ENCODE measurements at regions not wholly inside any gene's neighbourhood (a gene's known extent, or its start where the extent isn't known, plus 50 kb on each side); places are given as distances from the start of the nearest gene placed in this dataset.

DNA sequence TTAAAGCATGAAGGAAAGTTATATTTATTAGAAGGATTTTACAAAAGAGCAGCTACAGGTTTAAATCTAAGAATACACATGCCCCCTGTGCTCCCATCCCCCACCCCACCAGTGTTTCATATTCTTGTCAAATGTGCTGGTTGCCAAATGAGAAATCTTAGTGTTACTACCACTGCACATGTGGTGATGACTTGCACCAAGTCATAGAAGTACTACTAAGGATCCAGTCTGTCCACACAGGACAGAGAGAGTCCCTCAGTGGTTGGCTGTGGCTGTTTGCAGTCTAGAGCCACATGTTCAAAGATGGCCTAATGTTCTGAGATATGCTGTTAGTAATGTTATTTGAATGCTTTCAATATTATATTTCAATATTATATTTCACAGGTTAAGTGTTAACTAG lies 268.8 kb downstream of the ADAMTS20 start:
- H3K27ac ChIP-seq (ENCODE audit: low read length, poor library complexity, severe bottlenecking): peak overlapping the region; percentile 23
- no peak overlapping the region for H3K4me2 ChIP-seq (ENCODE audit: low read length, poor library complexity, severe bottlenecking)
- H3K36me3 ChIP-seq (ENCODE audit: control insufficient read depth in 1 of 2, insufficient read depth in 2 of 2, low read depth in 1 of 2, low read length in 2 of 2): no peaks in the 10 kb centered on the region
- no peak overlapping the region for H2BK15ac ChIP-seq (ENCODE audit: low read depth, poor library complexity, severe bottlenecking)
- no peak overlapping the region for H3K23ac ChIP-seq (ENCODE audit: low read length in 2 of 2)
- peaks cover 2% of the 10 kb centered on the region for H3K79me1 ChIP-seq (replicated peaks; ENCODE audit: low read length, poor library complexity, severe bottlenecking)
- H2BK12ac ChIP-seq (ENCODE audit: low read length in 2 of 2): no peak overlapping the region
- H3K4me3 ChIP-seq (ENCODE audit: insufficient read depth in 1 of 2, low read depth in 1 of 2, low read length in 2 of 2): no peak overlapping the region
- H3K9me3 ChIP-seq (ENCODE audit: control insufficient read depth, low read length): no peaks in the 10 kb centered on the region
- no peak for DNase-seq
- no peak overlapping the region for H3K18ac ChIP-seq (ENCODE audit: low read depth in 1 of 2, low read length in 2 of 2)
- no peak overlapping the region for H4K91ac ChIP-seq (ENCODE audit: low read length)
- no peak overlapping the region for H2AFZ ChIP-seq (ENCODE audit: low read depth, low read length)
- H2BK5ac ChIP-seq (ENCODE audit: low read depth, low read length, poor library complexity, severe bottlenecking): no peak overlapping the region
- H2BK120ac ChIP-seq (ENCODE audit: low read depth, low read length): no peak overlapping the region
- no peak overlapping the region for H3K4ac ChIP-seq (ENCODE audit: low read depth in 1 of 2, low read length in 2 of 2)
- H3K4me1 ChIP-seq (ENCODE audit: control insufficient read depth, insufficient read depth, low read depth, low read length): peaks cover 6% of the 10 kb centered on the region
- H3K27me3 ChIP-seq (ENCODE audit: control insufficient read depth in 1 of 2, insufficient read depth in 1 of 2, low read length in 2 of 2): no peaks in the 10 kb centered on the region
- peak overlapping the region; percentile 98 for H2AK5ac ChIP-seq (ENCODE audit: low read length, severe bottlenecking)
- H4K8ac ChIP-seq (ENCODE audit: low read length): no peak overlapping the region
- H3K14ac ChIP-seq (ENCODE audit: low read length in 2 of 2): no peak overlapping the region
- peak overlapping the region; percentile 67 for H3K9ac ChIP-seq (ENCODE audit: low read length)

DNA sequence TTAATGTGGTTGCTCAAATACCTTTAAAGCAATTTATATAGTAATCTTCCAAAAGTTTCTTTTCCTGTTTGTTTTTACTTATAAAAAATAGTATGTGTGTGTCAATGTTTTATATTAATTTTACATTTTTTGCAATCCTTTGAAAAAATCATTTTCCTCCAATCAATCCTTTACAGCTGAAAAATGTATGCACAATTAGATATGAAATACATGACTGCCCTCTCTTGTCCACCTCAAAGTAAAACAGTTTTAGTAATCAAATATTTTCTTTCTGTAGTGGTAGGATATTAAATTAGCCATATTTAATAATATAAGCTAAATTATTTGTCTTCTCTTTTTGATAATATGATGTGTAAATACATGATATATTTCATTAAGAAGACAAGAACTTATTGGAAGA lies 269.9 kb downstream of the ADAMTS20 start:
- Histone ChIP-seq H4K8ac (ENCODE audit: low read length) (no peak overlapping the region), H3K9ac (ENCODE audit: low read length) (peak overlapping the region; percentile 52), H3K23ac (ENCODE audit: low read length in 2 of 2) (no peak overlapping the region), H3K36me3 (ENCODE audit: control insufficient read depth in 1 of 2, insufficient read depth in 2 of 2, low read depth in 1 of 2, low read length in 2 of 2) (no peaks in the 10 kb centered on the region), H4K91ac (ENCODE audit: low read length) (no peak overlapping the region), H3K4me1 (ENCODE audit: control insufficient read depth, insufficient read depth, low read depth, low read length) (peaks cover 6% of the 10 kb centered on the region), H3K9me3 (ENCODE audit: control insufficient read depth, low read length) (no peaks in the 10 kb centered on the region), H3K27me3 (ENCODE audit: control insufficient read depth in 1 of 2, insufficient read depth in 1 of 2, low read length in 2 of 2) (no peaks in the 10 kb centered on the region), H2BK15ac (ENCODE audit: low read depth, poor library complexity, severe bottlenecking) (no peak overlapping the region), H2BK5ac (ENCODE audit: low read depth, low read length, poor library complexity, severe bottlenecking) (peak overlapping the region; percentile 73), H2BK12ac (ENCODE audit: low read length in 2 of 2) (no peak overlapping the region), H2BK120ac (ENCODE audit: low read depth, low read length) (no peak overlapping the region), H3K79me1 (replicated peaks; ENCODE audit: low read length, poor library complexity, severe bottlenecking) (peaks cover 2% of the 10 kb centered on the region), H2AFZ (ENCODE audit: low read depth, low read length) (no peak overlapping the region), H3K18ac (ENCODE audit: low read depth in 1 of 2, low read length in 2 of 2) (no peak overlapping the region), H3K27ac (ENCODE audit: low read length, poor library complexity, severe bottlenecking) (no peak overlapping the region), H3K4ac (ENCODE audit: low read depth in 1 of 2, low read length in 2 of 2) (no peak overlapping the region), H3K4me3 (ENCODE audit: insufficient read depth in 1 of 2, low read depth in 1 of 2, low read length in 2 of 2) (no peak overlapping the region), H3K14ac (ENCODE audit: low read length in 2 of 2) (no peak overlapping the region), H3K4me2 (ENCODE audit: low read length, poor library complexity, severe bottlenecking) (no peak overlapping the region), H2AK5ac (ENCODE audit: low read length, severe bottlenecking) (no peak overlapping the region)
- DNase-seq: peak; percentile 38

DNA sequence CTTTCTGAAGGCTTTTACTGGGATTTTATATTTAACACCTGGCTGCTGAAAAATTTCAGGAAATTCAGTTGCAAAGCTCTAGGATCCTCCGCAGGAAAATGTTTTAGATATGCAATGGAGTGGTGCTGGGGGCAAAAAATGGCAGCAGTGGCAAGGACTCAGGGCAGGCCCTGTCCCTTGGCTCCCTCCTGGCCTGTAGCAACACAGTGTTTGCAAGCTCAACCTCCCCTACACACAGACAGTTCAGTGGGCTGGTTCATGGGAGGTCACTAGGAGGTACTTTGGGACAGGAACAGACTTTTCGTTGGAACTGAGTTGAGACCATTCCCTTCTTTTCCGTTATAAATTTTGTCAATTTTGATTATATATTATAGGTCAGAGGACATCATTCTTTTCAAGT lies 270.4 kb downstream of the ADAMTS20 start:
- Histone ChIP-seq H4K91ac (ENCODE audit: low read length) (no peak overlapping the region), H2BK120ac (ENCODE audit: low read depth, low read length) (no peak overlapping the region), H3K79me1 (replicated peaks; ENCODE audit: low read length, poor library complexity, severe bottlenecking) (peaks cover 2% of the 10 kb centered on the region), H3K27ac (ENCODE audit: low read length, poor library complexity, severe bottlenecking) (peak overlapping the region; percentile 0), H3K4me3 (ENCODE audit: insufficient read depth in 1 of 2, low read depth in 1 of 2, low read length in 2 of 2) (no peak overlapping the region), H2BK15ac (ENCODE audit: low read depth, poor library complexity, severe bottlenecking) (no peak overlapping the region), H4K8ac (ENCODE audit: low read length) (no peak overlapping the region), H3K23ac (ENCODE audit: low read length in 2 of 2) (no peak overlapping the region), H3K9me3 (ENCODE audit: control insufficient read depth, low read length) (no peaks in the 10 kb centered on the region), H3K36me3 (ENCODE audit: control insufficient read depth in 1 of 2, insufficient read depth in 2 of 2, low read depth in 1 of 2, low read length in 2 of 2) (no peaks in the 10 kb centered on the region), H2AFZ (ENCODE audit: low read depth, low read length) (no peak overlapping the region), H2BK12ac (ENCODE audit: low read length in 2 of 2) (no peak overlapping the region), H2AK5ac (ENCODE audit: low read length, severe bottlenecking) (peak overlapping the region; percentile 21), H3K4me2 (ENCODE audit: low read length, poor library complexity, severe bottlenecking) (no peak overlapping the region), H3K14ac (ENCODE audit: low read length in 2 of 2) (no peak overlapping the region), H2BK5ac (ENCODE audit: low read depth, low read length, poor library complexity, severe bottlenecking) (peak overlapping the region; percentile 10), H3K9ac (ENCODE audit: low read length) (peak overlapping the region; percentile 34), H3K27me3 (ENCODE audit: control insufficient read depth in 1 of 2, insufficient read depth in 1 of 2, low read length in 2 of 2) (no peaks in the 10 kb centered on the region), H3K4me1 (ENCODE audit: control insufficient read depth, insufficient read depth, low read depth, low read length) (peaks cover 6% of the 10 kb centered on the region), H3K18ac (ENCODE audit: low read depth in 1 of 2, low read length in 2 of 2) (peak overlapping the region in 1 of 2 experiments; percentile 13), H3K4ac (ENCODE audit: low read depth in 1 of 2, low read length in 2 of 2) (no peak overlapping the region)
- DNase-seq: no peak
- 63% methylated on average over 1 of the region's 3 CpGs for whole genome bisulfite sequencing

DNA sequence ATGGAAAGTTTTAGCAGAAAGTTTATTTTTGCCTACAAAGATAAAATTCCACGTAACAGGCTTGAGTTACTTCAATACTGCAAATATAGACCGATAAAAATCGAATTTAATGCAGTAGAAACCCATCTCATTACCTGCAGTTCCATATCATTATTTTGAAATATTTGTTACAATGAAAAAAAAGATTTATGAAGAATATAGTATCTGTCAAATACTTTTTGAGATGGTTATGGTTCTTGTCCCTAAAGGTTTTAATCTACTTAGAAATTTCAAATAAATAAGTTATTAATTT lies 273.5 kb downstream of the ADAMTS20 start:
- no peak overlapping the region for H4K91ac ChIP-seq (ENCODE audit: low read length)
- H3K27ac ChIP-seq (ENCODE audit: low read length, poor library complexity, severe bottlenecking): no peak overlapping the region
- H2BK120ac ChIP-seq (ENCODE audit: low read depth, low read length): no peak overlapping the region
- no peak overlapping the region for H3K23ac ChIP-seq (ENCODE audit: low read length in 2 of 2)
- H2BK12ac ChIP-seq (ENCODE audit: low read length in 2 of 2): no peak overlapping the region
- H3K9me3 ChIP-seq (ENCODE audit: control insufficient read depth, low read length): no peaks in the 10 kb centered on the region
- no peak for DNase-seq
- no CpG with 5 or more reads among the region's 3 CpGs for WGBS
- no peak overlapping the region for H3K18ac ChIP-seq (ENCODE audit: low read depth in 1 of 2, low read length in 2 of 2)
- H4K8ac ChIP-seq (ENCODE audit: low read length): no peak overlapping the region
- peaks cover 2% of the 10 kb centered on the region for H3K79me1 ChIP-seq (replicated peaks; ENCODE audit: low read length, poor library complexity, severe bottlenecking)
- no peak overlapping the region for H3K4ac ChIP-seq (ENCODE audit: low read depth in 1 of 2, low read length in 2 of 2)
- peaks cover 4% of the 10 kb centered on the region for H3K4me1 ChIP-seq (ENCODE audit: control insufficient read depth, insufficient read depth, low read depth, low read length)
- no peak overlapping the region for H3K9ac ChIP-seq (ENCODE audit: low read length)
- no peak overlapping the region for H2AK5ac ChIP-seq (ENCODE audit: low read length, severe bottlenecking)
- no peaks in the 10 kb centered on the region for H3K27me3 ChIP-seq (ENCODE audit: control insufficient read depth in 1 of 2, insufficient read depth in 1 of 2, low read length in 2 of 2)
- H2AFZ ChIP-seq (ENCODE audit: low read depth, low read length): no peak overlapping the region
- no peak overlapping the region for H2BK15ac ChIP-seq (ENCODE audit: low read depth, poor library complexity, severe bottlenecking)
- H3K14ac ChIP-seq (ENCODE audit: low read length in 2 of 2): no peak overlapping the region
- no peaks in the 10 kb centered on the region for H3K36me3 ChIP-seq (ENCODE audit: control insufficient read depth in 1 of 2, insufficient read depth in 2 of 2, low read depth in 1 of 2, low read length in 2 of 2)
- H3K4me3 ChIP-seq (ENCODE audit: insufficient read depth in 1 of 2, low read depth in 1 of 2, low read length in 2 of 2): no peak overlapping the region
- H2BK5ac ChIP-seq (ENCODE audit: low read depth, low read length, poor library complexity, severe bottlenecking): no peak overlapping the region
- H3K4me2 ChIP-seq (ENCODE audit: low read length, poor library complexity, severe bottlenecking): no peak overlapping the region
